LNCAP (cell line): ENCODE measurements at regions not wholly inside any gene's neighbourhood (a gene's known extent, or its start where the extent isn't known, plus 50 kb on each side); places are given as distances from the start of the nearest gene placed in this dataset.

Source experiments
- CTCF ChIP-seq: fragments of 450-650 bp; IDR thresholded peaks from 2 replicates; pipeline ENCODE4 v1.5.1; 2017; ENCODE audit warnings: mild to moderate bottlenecking

GRCh38 chr15:25172691-25173090 is 217.9 kb downstream of the SNRPN start:
- no peak for TF ChIP-seq CTCF

GRCh38 chr15:25173241-25174028 is 218.6 kb downstream of the SNRPN start:
- TF ChIP-seq CTCF, result no peak

- no peak for TF ChIP-seq CTCF
Measured at GRCh38 chr15:25175033-25175788, 220.4 kb downstream of the SNRPN start.

GRCh38 chr15:25175789-25176615 is 221.2 kb downstream of the SNRPN start:
- no peak for TF ChIP-seq CTCF

DNA sequence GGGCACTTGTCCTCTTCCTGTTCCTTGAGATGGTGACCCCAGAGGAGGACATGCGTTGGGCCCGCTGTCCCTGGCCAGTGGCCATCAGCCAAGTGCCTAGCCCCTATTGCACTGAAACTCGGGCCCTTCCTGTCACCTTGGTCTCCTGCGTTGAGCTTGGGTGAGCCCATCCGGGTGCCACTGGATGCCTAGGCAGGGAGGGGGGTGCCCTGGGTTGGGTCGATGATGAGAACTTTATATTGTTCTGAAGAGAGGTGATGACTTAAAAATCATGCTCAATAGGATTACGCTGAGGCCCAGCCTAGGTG is 221.8 kb downstream of the SNRPN start:
- TF ChIP-seq CTCF, result no peak

GRCh38 chr15:25176991-25177954 is 222.5 kb downstream of the SNRPN start:
- TF ChIP-seq CTCF, result no peak
